Hematopoietic multipotent progenitor cell (in vitro differentiated cells): ENCODE measurements at regions not wholly inside any gene's neighbourhood (a gene's known extent, or its start where the extent isn't known, plus 50 kb on each side); places are given as distances from the start of the nearest gene placed in this dataset.
A peak's percentile ranks its signal among the peaks of the same experiment; 100 is the strongest.

Experiments used
- DNase-seq, 3 donors: peaks; one replicate each; pipeline ENCODE4 v3.0.0-alpha.2; 2011 to 2015; ENCODE audit warnings: low read depth in 2 of 3, low spot score in 2 of 3

DNA sequence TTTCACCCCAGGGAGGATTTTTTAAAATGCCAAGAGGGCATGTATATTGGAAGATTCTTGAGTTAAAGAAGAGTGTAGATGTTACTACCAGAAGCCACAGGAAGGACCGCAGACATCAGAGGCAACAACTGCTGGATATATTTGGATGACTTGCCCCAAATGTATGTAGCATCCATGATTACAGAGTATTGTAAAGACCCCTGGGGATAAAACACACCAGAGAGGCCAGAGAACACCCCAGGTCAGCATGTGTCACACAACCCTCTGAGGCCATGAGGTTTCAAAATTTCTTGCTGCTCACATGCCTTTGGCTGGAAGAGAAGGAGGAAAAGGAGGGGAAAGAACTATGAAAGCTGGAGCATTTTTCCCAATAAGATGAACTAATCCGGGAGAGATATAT lies 108.0 kb upstream of the LSM8 start:
- DNase-seq: no peak

DNA sequence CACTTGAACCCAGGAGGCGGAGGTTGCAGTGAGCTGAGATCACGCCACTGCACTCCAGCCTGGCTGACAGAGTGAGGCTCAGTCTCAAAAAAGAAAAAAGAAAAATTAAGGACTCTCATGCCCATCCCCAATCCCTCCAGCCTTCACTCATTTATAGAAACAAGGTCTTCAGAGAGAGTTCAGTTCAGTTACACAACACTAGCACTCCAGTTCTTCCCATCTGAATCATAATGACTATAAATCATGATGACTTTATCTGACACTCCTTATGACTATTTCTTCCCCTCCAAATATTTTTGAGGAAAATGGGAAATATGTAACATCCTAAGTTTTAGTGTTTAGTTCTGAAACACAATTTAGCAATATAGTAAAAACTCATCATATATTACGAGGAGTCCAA lies 107.4 kb upstream of the LSM8 start:
- no peak for DNase-seq

DNA sequence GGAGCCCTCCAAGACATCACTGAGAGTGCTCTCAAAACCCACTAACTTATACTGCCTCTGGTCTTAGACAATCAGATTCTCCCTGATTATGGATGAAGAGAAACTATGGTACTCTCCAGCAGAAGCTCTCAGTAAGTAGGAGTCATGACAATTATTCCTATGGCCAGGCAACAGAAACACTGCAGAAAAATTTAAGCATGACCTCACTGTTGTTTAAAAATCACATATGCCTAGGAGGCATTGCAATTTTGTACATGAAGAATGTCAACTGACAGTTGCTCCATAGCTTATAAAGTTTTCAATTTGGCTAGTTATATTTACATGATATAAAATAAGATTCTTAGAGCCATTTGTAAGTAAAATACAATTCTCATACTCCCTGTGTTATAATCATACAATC lies 105.9 kb upstream of the LSM8 start:
- no peak for DNase-seq

DNA sequence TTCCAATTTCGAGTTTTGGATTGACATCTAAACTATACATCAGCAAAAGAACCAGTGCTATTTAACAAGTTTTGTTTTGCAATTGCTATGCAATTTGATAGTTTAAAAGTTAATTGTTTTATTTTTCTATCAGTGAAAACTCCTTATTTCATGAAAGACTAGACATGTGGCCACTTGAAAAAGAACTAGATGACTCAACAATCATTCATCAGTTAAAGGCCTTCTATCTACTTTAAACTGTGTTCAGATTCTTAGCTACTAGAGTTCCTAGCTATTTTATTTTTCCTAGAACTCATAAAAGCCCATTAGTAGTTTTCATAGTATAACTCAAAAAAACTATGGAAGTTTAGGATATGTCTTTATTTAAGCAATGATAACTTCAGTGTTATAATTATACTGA lies 104.6 kb upstream of the LSM8 start:
- no peak for DNase-seq

DNA sequence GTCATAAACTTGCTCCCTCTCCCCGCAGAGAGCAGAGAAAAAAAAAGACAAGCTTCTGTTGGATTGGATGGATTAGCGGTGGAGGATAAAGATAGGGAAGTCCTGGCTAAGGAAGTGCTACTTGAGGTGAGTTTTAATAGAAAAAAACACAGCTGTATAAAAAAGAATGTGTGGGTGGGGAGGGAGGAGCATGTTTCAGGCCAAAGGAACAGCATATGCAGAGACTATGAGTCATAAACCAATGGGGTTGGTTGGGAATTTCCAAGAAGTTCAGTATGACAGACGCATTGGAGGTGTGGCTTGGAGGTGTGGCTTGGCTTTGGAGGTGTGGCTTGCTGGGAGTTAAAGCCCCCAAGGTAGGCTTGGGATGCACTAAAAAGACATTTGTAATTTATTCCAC lies 103.0 kb upstream of the LSM8 start:
- peak in 1 of 3 donors; percentile 4 for DNase-seq

DNA sequence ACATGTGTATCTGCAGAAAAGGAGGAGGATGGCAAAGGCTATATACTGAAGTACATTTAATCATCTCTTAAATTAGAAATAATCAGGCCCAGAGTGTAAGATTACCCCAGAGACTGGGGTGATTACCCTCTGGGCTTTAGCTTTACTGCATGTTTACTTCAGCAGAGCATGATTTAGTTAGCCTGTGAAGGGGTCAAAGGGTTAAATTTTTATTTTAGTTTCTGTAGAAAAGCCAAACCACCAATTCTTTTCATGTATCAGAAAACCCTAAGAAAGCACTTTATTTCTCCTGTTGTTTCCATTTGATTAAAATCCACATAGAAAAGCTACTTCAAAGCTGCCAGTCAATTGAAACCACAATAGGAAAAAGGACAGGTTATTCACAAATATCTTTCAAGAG lies 101.5 kb upstream of the LSM8 start:
- no peak for DNase-seq

DNA sequence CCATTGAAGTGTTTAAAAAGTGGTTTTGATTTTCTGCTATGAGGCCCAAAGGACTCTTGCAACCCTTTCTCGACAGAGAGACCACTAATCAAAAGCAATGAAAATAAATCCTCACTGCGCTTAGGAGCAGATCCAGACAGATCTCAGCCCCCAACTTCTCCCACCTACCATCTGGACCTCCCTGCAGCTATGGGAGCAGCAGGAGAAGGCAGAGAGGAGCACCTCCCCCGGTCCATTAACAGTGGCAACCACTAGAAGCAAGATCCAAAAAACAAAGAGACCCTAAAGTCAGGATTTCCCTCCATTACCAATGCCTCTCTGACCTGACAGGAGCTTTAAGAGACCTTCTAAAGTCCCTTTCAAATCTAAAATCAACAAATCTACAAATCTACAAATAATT lies 99.0 kb upstream of the LSM8 start:
- DNase-seq: no peak

DNA sequence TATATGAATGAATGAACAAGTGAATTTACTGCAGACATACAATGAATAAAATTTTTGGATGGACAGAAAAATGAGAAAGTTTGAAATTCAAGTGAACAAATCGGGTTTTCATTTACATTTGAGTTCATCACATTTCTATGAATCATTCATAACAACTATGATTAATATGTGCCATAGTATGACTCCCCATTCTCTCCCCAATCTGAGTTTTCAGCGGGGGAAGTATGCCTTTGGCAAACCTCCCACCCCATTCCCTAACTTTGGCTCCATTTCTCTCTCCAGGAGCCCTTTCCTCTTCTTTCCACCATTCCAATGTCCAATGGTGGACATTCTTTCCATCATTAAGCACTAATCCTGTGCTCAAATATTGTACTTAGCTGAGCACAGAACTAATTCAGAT lies 96.8 kb upstream of the LSM8 start:
- DNase-seq: no peak

DNA sequence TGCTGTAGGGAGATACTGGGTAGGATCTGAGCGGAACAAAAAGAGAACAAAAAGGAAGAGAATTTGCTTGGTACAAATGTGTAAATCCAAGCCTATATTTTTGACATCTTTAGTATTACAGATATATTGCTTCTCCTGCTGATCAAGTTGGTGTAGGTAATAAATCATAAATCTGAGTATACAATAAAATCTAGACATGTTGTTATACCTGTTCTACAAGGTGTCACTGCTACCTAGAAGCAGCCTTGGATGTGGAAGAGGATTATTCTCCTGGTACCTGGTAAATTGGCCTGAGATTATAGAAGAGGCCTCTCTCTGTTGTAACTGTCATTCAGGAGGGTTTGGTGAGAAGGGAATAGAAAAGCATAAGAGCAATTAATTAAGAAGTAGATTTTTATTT lies 89.9 kb upstream of the LSM8 start:
- DNase-seq: no peak

DNA sequence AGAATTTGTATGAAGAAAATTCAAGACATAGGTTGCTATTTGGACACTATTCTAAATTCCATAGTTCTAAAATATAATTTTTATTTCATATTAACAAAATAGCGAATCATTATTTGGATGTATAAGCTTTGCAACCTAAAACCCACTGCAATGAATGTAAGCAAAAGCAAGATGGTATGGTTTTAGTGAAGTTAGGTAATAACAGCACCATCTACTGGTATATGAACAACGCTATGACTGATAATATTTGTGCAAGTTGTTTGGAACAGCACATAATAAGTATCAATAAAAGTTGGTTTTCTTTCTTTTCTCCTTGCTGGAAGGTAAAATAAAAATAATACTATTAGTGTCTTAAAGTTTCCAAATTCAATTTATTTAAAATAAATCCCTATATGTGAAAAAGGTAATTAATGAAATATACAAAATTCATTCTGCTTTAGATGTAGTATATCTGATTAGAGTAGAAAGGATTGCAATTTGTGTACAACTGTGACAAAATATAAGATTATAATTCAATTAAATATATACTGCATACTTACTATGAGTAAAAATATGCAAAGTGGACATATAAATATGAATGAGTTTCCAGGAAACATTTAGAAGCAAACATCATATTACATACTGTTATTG lies 79.0 kb upstream of the LSM8 start:
- DNase-seq: peak in 2 of 3 donors; percentile 14 to 51

DNA sequence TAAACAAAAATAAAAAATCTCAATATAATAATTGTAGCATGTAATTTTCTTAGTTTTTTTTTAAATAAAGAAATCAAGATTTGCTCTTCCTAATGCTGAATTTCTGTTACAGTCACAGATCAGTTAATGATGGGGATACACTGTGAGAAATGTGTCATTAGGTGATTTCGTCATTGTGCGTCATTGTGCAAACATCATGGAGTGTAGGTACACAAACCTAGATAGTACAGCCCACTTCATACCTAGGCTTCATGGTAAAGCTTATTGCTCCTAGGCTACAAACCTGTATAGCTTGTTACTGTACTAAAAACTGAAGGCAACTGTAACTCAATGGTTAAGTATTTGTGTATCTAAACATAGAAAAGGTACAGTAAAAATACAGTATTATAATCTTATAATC lies 74.4 kb upstream of the LSM8 start:
- no peak for DNase-seq

DNA sequence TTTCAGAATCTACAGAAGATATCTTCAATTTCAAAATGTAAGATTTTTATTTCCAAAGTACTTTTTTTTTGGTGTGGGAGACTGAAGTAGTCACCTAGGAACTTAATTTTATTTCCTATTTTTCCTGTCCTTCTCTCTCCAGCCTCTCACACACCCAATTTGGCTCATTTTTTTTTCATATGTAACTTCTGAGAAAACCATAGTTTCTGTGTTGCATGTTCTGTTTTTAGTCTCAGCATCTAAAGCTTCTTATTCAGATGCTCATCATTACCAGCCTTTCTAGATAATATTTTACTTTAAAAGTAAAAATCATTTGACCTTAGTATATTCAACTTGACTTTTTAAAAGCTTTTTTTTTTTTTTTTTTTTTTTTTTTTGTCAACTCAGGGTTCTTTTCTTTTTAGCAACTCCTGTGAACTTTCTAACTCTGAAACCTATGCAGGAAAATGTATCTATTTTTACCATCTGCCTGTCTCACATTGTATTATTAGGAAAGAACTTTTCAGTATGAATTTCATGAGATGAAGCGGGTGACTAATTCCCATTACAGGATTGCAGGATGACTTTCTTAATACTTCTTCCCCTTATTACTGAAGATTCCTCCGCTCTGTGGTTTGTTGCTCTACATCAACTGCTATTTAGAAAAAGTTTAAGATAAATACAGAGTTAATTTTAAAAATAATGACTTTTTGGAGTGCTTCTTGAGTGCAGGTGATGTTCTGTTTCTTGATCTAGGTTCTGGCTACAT lies 73.6 kb upstream of the LSM8 start:
- DNase-seq: no peak

DNA sequence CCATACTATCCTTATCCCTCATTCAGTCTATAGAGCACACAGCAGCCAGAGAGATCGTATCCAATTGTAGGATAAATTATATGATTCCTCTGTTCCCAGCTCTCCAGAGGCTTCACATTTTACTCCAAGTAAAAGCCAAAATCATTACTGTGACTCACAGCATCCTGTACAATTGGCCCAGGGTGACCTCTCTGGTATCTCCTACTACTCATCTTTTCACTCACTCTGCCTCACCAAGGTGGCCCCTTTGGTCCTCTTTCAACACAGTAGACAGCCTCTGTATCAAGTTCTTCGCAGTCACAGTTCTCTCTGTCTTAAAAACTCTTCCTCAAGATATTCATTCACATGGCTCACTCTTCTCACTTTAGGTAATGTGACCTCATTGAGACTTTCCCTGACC lies 72.6 kb upstream of the LSM8 start:
- DNase-seq: no peak

DNA sequence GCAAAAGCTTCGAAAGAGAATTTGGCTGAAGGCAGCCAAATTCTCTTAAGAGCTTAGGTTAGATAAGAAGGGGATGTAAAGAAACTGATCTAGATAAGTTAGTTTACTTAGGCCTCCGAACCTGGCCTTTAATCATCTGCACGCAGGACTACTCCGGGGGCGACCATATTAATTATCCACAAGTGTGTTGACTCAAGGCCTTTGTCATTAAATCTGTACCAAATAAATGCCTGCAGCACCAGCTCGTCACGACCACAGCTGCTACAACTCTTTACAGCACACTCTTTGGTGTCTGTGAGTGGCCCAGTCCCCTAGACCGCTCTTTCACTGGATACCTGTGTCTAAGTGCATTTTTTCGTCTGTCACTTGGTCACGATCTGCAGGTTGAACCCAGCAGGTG lies 69.8 kb upstream of the LSM8 start:
- DNase-seq: no peak

DNA sequence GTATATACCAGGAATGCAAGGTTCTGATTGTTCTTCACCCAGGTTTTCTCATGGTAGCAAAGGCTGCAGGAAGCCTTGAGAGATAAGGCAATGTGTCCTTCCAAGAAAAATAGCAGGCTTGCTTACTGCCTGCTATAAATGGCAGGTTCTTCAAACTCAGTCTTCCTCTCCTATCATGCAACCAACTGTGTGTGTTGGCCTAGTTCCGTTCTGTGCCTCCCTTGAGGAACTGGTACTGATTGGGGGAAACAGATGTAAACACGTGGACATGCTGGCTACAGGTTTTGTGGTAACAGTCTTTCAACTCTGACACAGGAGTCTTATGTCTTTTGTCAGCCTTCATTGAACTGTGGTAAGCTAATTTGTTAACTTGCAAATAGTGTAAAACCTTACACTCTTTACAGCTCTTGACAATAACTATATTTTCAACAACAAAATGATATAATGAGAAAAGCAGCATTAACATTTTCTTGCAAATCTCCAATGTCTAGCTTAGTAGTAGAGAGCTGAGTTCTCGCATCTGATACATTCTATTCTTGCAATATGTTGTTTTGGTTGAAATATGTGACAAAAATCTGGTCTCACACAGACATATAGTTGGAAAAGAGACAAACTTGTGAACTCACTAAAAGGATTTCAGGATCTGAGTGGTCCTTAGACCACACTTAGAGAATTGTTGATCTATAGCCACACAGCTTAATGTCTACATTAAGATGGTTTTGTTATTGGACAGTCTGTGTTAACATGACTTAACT lies 54.7 kb upstream of the LSM8 start:
- peak in 2 of 3 donors; percentile 29 to 90 for DNase-seq

DNA sequence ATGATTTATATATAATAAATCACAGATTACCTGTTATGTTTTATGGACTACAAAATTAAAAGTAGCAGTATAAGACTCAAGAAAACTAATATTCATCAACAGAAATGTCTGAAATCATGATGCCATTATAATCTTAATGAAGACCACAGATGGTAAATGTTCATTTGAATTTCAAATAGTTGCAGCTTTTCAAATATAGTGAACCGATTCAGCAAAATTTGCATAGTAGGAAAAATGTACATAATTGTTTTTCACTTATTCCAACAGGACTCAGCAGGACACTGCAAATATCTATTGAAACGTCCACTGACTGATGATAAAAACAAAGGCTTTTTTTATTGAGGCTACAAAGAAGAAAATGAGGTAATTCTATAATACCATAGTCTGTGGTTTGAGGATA lies 51.2 kb upstream of the LSM8 start:
- no peak for DNase-seq
